GM20000 (cell line): ENCODE measurements at regions not wholly inside any gene's neighbourhood (a gene's known extent, or its start where the extent isn't known, plus 50 kb on each side); places are given as distances from the start of the nearest gene placed in this dataset.

Source experiments
- DNase-seq: peaks from one replicate; pipeline ENCODE4 v3.0.0; 2012; ENCODE audit warnings: low spot score
- CTCF ChIP-seq: IDR thresholded peaks from 2 replicates; pipeline ENCODE4 v1.5.1; 2012; ENCODE audit warnings: mild to moderate bottlenecking, control low read depth; ENCODE audit errors: extremely low read depth, missing control alignments

GRCh38 chr7:54908760-54909438, 109.9 kb upstream of the EGFR start:
- TF ChIP-seq CTCF, result no peak
- no peak for DNase-seq

- no peak for TF ChIP-seq CTCF
- DNase-seq, result no peak
Observed at GRCh38 chr7:54915870-54916598, 102.8 kb upstream of the EGFR start.

GRCh38 chr7:54917613-54918391, 101.0 kb upstream of the EGFR start:
- no peak for DNase-seq

GRCh38 chr7:54921116-54921515, 97.7 kb upstream of the EGFR start:
- no peak for DNase-seq
- TF ChIP-seq CTCF, result no peak

More at GRCh38 chr7:54917613-54918391, 101.0 kb upstream of the EGFR start:
- TF ChIP-seq CTCF, result no peak

- TF ChIP-seq CTCF, result no peak
- no peak for DNase-seq
Observed at GRCh38 chr7:54931532-54931931, 87.3 kb upstream of the EGFR start.

GRCh38 chr7:54932818-54933543, 85.8 kb upstream of the EGFR start:
- no peak for DNase-seq
- no peak for TF ChIP-seq CTCF
